ENCODE measurements at regions not wholly inside any gene's neighbourhood (a gene's known extent, or its start where the extent isn't known, plus 50 kb on each side); places are given as distances from the start of the nearest gene placed in this dataset.

- Histone ChIP-seq H3K9me3 (ENCODE audit: control insufficient read depth in 1 of 2, low read length in 2 of 2) (no peaks in the 10 kb centered on the region), H3K27ac (ENCODE audit: low read depth, low read length) (no peak overlapping the region), H3K4me1 (ENCODE audit: control insufficient read depth in 1 of 2, insufficient read depth in 2 of 2, low read length in 2 of 2) (no peaks in the 10 kb centered on the region), H3K36me3 (ENCODE audit: control insufficient read depth in 1 of 2, insufficient read depth in 2 of 2, low read length in 2 of 2) (no peaks in the 10 kb centered on the region), H3K9ac (ENCODE audit: low read depth in 1 of 2, low read length in 2 of 2) (no peak overlapping the region), H3K4me3 (ENCODE audit: low read depth in 1 of 2, low read length in 2 of 2) (no peak overlapping the region), H3K27me3 (ENCODE audit: control insufficient read depth in 1 of 2, insufficient read depth in 2 of 2, low read length in 2 of 2) (no peaks in the 10 kb centered on the region)
These were observed 141.1 kb upstream of the GGTLC1 start for GRCh38 chr20:24129641-24130040.

GRCh38 chr20:24124951-24125650, 136.5 kb upstream of the GGTLC1 start:
- Histone ChIP-seq H3K9ac (ENCODE audit: low read depth in 1 of 2, low read length in 2 of 2) (no peak overlapping the region), H3K4me3 (ENCODE audit: low read depth in 1 of 2, low read length in 2 of 2) (no peak overlapping the region), H3K36me3 (ENCODE audit: control insufficient read depth in 1 of 2, insufficient read depth in 2 of 2, low read length in 2 of 2) (no peaks in the 10 kb centered on the region), H3K4me1 (ENCODE audit: control insufficient read depth in 1 of 2, insufficient read depth in 2 of 2, low read length in 2 of 2) (no peaks in the 10 kb centered on the region), H3K27me3 (ENCODE audit: control insufficient read depth in 1 of 2, insufficient read depth in 2 of 2, low read length in 2 of 2) (no peaks in the 10 kb centered on the region), H3K9me3 (ENCODE audit: control insufficient read depth in 1 of 2, low read length in 2 of 2) (no peaks in the 10 kb centered on the region), H3K27ac (ENCODE audit: low read depth, low read length) (no peak overlapping the region)

- no peaks in the 10 kb centered on the region for H3K9me3 ChIP-seq (ENCODE audit: control insufficient read depth in 1 of 2, low read length in 2 of 2)
- no peaks in the 10 kb centered on the region for H3K4me1 ChIP-seq (ENCODE audit: control insufficient read depth in 1 of 2, insufficient read depth in 2 of 2, low read length in 2 of 2)
- no peak overlapping the region for H3K9ac ChIP-seq (ENCODE audit: low read depth in 1 of 2, low read length in 2 of 2)
- no peak overlapping the region for H3K27ac ChIP-seq (ENCODE audit: low read depth, low read length)
- H3K4me3 ChIP-seq (ENCODE audit: low read depth in 1 of 2, low read length in 2 of 2): no peak overlapping the region
- H3K36me3 ChIP-seq (ENCODE audit: control insufficient read depth in 1 of 2, insufficient read depth in 2 of 2, low read length in 2 of 2): no peaks in the 10 kb centered on the region
- H3K27me3 ChIP-seq (ENCODE audit: control insufficient read depth in 1 of 2, insufficient read depth in 2 of 2, low read length in 2 of 2): no peaks in the 10 kb centered on the region
These were observed 135.4 kb upstream of the GGTLC1 start for GRCh38 chr20:24124003-24124402.

GRCh38 chr20:24118441-24119175, 130.0 kb upstream of the GGTLC1 start:
- Histone ChIP-seq H3K27ac (ENCODE audit: low read depth, low read length) (no peak overlapping the region), H3K36me3 (ENCODE audit: control insufficient read depth in 1 of 2, insufficient read depth in 2 of 2, low read length in 2 of 2) (no peaks in the 10 kb centered on the region), H3K27me3 (ENCODE audit: control insufficient read depth in 1 of 2, insufficient read depth in 2 of 2, low read length in 2 of 2) (no peaks in the 10 kb centered on the region), H3K9me3 (ENCODE audit: control insufficient read depth in 1 of 2, low read length in 2 of 2) (no peaks in the 10 kb centered on the region), H3K4me1 (ENCODE audit: control insufficient read depth in 1 of 2, insufficient read depth in 2 of 2, low read length in 2 of 2) (no peaks in the 10 kb centered on the region), H3K9ac (ENCODE audit: low read depth in 1 of 2, low read length in 2 of 2) (no peak overlapping the region), H3K4me3 (ENCODE audit: low read depth in 1 of 2, low read length in 2 of 2) (no peak overlapping the region)

- Histone ChIP-seq H3K4me1 (ENCODE audit: control insufficient read depth in 1 of 2, insufficient read depth in 2 of 2, low read length in 2 of 2) (no peaks in the 10 kb centered on the region), H3K27ac (ENCODE audit: low read depth, low read length) (no peak overlapping the region), H3K27me3 (ENCODE audit: control insufficient read depth in 1 of 2, insufficient read depth in 2 of 2, low read length in 2 of 2) (no peaks in the 10 kb centered on the region), H3K9me3 (ENCODE audit: control insufficient read depth in 1 of 2, low read length in 2 of 2) (no peaks in the 10 kb centered on the region), H3K36me3 (ENCODE audit: control insufficient read depth in 1 of 2, insufficient read depth in 2 of 2, low read length in 2 of 2) (no peaks in the 10 kb centered on the region), H3K4me3 (ENCODE audit: low read depth in 1 of 2, low read length in 2 of 2) (no peak overlapping the region), H3K9ac (ENCODE audit: low read depth in 1 of 2, low read length in 2 of 2) (no peak overlapping the region)
These were observed 129.5 kb upstream of the GGTLC1 start for GRCh38 chr20:24118034-24118433.

- H3K27me3 ChIP-seq (ENCODE audit: control insufficient read depth in 1 of 2, insufficient read depth in 2 of 2, low read length in 2 of 2): no peaks in the 10 kb centered on the region
- no peaks in the 10 kb centered on the region for H3K4me1 ChIP-seq (ENCODE audit: control insufficient read depth in 1 of 2, insufficient read depth in 2 of 2, low read length in 2 of 2)
- no peaks in the 10 kb centered on the region for H3K9me3 ChIP-seq (ENCODE audit: control insufficient read depth in 1 of 2, low read length in 2 of 2)
- H3K9ac ChIP-seq (ENCODE audit: low read depth in 1 of 2, low read length in 2 of 2): no peak overlapping the region
- no peaks in the 10 kb centered on the region for H3K36me3 ChIP-seq (ENCODE audit: control insufficient read depth in 1 of 2, insufficient read depth in 2 of 2, low read length in 2 of 2)
- H3K4me3 ChIP-seq (ENCODE audit: low read depth in 1 of 2, low read length in 2 of 2): no peak overlapping the region
- no peak overlapping the region for H3K27ac ChIP-seq (ENCODE audit: low read depth, low read length)
These were observed 128.8 kb upstream of the GGTLC1 start for GRCh38 chr20:24117383-24117782.

- Histone ChIP-seq H3K4me1 (ENCODE audit: control insufficient read depth in 1 of 2, insufficient read depth in 2 of 2, low read length in 2 of 2) (no peaks in the 10 kb centered on the region), H3K27me3 (ENCODE audit: control insufficient read depth in 1 of 2, insufficient read depth in 2 of 2, low read length in 2 of 2) (no peaks in the 10 kb centered on the region), H3K4me3 (ENCODE audit: low read depth in 1 of 2, low read length in 2 of 2) (no peak overlapping the region), H3K9me3 (ENCODE audit: control insufficient read depth in 1 of 2, low read length in 2 of 2) (no peaks in the 10 kb centered on the region), H3K36me3 (ENCODE audit: control insufficient read depth in 1 of 2, insufficient read depth in 2 of 2, low read length in 2 of 2) (no peaks in the 10 kb centered on the region), H3K27ac (ENCODE audit: low read depth, low read length) (no peak overlapping the region), H3K9ac (ENCODE audit: low read depth in 1 of 2, low read length in 2 of 2) (no peak overlapping the region)
These were observed 128.0 kb upstream of the GGTLC1 start for GRCh38 chr20:24116611-24117010.

GRCh38 chr20:24112360-24112759, 123.8 kb upstream of the GGTLC1 start:
- Histone ChIP-seq H3K27ac (ENCODE audit: low read depth, low read length) (no peak overlapping the region), H3K4me3 (ENCODE audit: low read depth in 1 of 2, low read length in 2 of 2) (no peak overlapping the region)

GRCh38 chr20:24111858-24112257, 123.3 kb upstream of the GGTLC1 start:
- no peak overlapping the region for H3K9ac ChIP-seq (ENCODE audit: low read depth in 1 of 2, low read length in 2 of 2)
- H3K27me3 ChIP-seq (ENCODE audit: control insufficient read depth in 1 of 2, insufficient read depth in 2 of 2, low read length in 2 of 2): no peaks in the 10 kb centered on the region
- H3K9me3 ChIP-seq (ENCODE audit: control insufficient read depth in 1 of 2, low read length in 2 of 2): no peaks in the 10 kb centered on the region

More at GRCh38 chr20:24112360-24112759, 123.8 kb upstream of the GGTLC1 start:
- no peaks in the 10 kb centered on the region for H3K9me3 ChIP-seq (ENCODE audit: control insufficient read depth in 1 of 2, low read length in 2 of 2)
- H3K27me3 ChIP-seq (ENCODE audit: control insufficient read depth in 1 of 2, insufficient read depth in 2 of 2, low read length in 2 of 2): no peaks in the 10 kb centered on the region
- H3K36me3 ChIP-seq (ENCODE audit: control insufficient read depth in 1 of 2, insufficient read depth in 2 of 2, low read length in 2 of 2): no peaks in the 10 kb centered on the region
- H3K9ac ChIP-seq (ENCODE audit: low read depth in 1 of 2, low read length in 2 of 2): no peak overlapping the region
- H3K4me1 ChIP-seq (ENCODE audit: control insufficient read depth in 1 of 2, insufficient read depth in 2 of 2, low read length in 2 of 2): no peaks in the 10 kb centered on the region

GRCh38 chr20:24109537-24109936, 121.0 kb upstream of the GGTLC1 start:
- Histone ChIP-seq H3K9ac (ENCODE audit: low read depth in 1 of 2, low read length in 2 of 2) (no peak overlapping the region), H3K4me1 (ENCODE audit: control insufficient read depth in 1 of 2, insufficient read depth in 2 of 2, low read length in 2 of 2) (no peaks in the 10 kb centered on the region)

More at GRCh38 chr20:24111858-24112257, 123.3 kb upstream of the GGTLC1 start:
- Histone ChIP-seq H3K36me3 (ENCODE audit: control insufficient read depth in 1 of 2, insufficient read depth in 2 of 2, low read length in 2 of 2) (no peaks in the 10 kb centered on the region), H3K4me3 (ENCODE audit: low read depth in 1 of 2, low read length in 2 of 2) (no peak overlapping the region), H3K4me1 (ENCODE audit: control insufficient read depth in 1 of 2, insufficient read depth in 2 of 2, low read length in 2 of 2) (no peaks in the 10 kb centered on the region), H3K27ac (ENCODE audit: low read depth, low read length) (no peak overlapping the region)

More at GRCh38 chr20:24109537-24109936, 121.0 kb upstream of the GGTLC1 start:
- Histone ChIP-seq H3K4me3 (ENCODE audit: low read depth in 1 of 2, low read length in 2 of 2) (peak overlapping the region in 1 of 2 donors; percentile 52), H3K27ac (ENCODE audit: low read depth, low read length) (no peak overlapping the region), H3K36me3 (ENCODE audit: control insufficient read depth in 1 of 2, insufficient read depth in 2 of 2, low read length in 2 of 2) (no peaks in the 10 kb centered on the region), H3K9me3 (ENCODE audit: control insufficient read depth in 1 of 2, low read length in 2 of 2) (no peaks in the 10 kb centered on the region), H3K27me3 (ENCODE audit: control insufficient read depth in 1 of 2, insufficient read depth in 2 of 2, low read length in 2 of 2) (no peaks in the 10 kb centered on the region)

Measured in duodenal mucosa (tissue), 2 donors.